GM12892 (cell line): ENCODE measurements at regions not wholly inside any gene's neighbourhood (a gene's known extent, or its start where the extent isn't known, plus 50 kb on each side); places are given as distances from the start of the nearest gene placed in this dataset.

ENCODE experiments used
- DNase-seq: peaks from one replicate; pipeline ENCODE4 v3.0.0; 2011; ENCODE audit not compliant: insufficient read length
- FAIRE-seq: peaks from 2 replicates; lab custom pipeline; 2011; peaks lifted over from hg19 to GRCh38; lab: Jason Lieb, UNC
- POLR2A ChIP-seq: IDR thresholded peaks from 2 replicates; pipeline ENCODE4 v1.6.1; 2011; ENCODE audit warnings: low read depth, low read length, control low read depth
- POLR2AphosphoS5 ChIP-seq: IDR thresholded peaks from 2 replicates; pipeline ENCODE4 v1.6.1; 2011; ENCODE audit warnings: low read depth, low read length, control low read depth
- TAF1 ChIP-seq: IDR thresholded peaks from 2 replicates; pipeline ENCODE4 v1.6.1; 2011; ENCODE audit warnings: low read depth, mild to moderate bottlenecking, control low read depth, low read length, borderline replicate concordance

- FAIRE-seq (no peak), DNase-seq (no peak)
- no peak for TF ChIP-seq POLR2A
- TF ChIP-seq TAF1: no peak
- TF ChIP-seq POLR2AphosphoS5: no peak
Observed at GRCh38 chr2:66030553-66030952, 404.4 kb upstream of the MEIS1 start.

DNA sequence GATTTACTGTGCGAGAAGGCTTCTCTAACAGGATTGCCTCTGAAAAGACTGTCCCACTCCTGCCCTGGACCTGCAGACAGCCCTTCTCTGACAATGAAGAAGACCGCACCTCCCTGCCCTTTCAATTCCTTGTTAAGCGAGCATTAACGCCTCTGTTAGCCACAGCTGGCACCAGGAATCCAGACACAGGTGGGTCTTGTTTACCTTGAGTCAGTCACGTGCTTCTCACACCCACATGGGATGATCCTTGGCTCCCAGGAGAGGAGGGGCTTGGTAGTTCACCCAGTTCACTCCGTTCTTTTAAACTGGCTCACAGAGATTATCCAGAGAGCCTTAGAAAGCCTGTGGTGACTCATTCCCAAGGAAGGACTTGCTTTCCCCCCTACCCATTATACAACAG, 410.5 kb upstream of the MEIS1 start:
- TF ChIP-seq TAF1: no peak
- no peak for TF ChIP-seq POLR2AphosphoS5
- TF ChIP-seq POLR2A: no peak
- FAIRE-seq (no peak), DNase-seq (no peak)

GRCh38 chr2:66021296-66021695, 413.6 kb upstream of the MEIS1 start:
- TF ChIP-seq POLR2AphosphoS5 (no peak), TAF1 (no peak), POLR2A (no peak)
- DNase-seq: no peak
- no peak for FAIRE-seq

- DNase-seq (no peak), FAIRE-seq (no peak)
- TF ChIP-seq POLR2A (no peak), TAF1 (no peak), POLR2AphosphoS5 (no peak)
Observed at GRCh38 chr2:66017763-66018162, 417.2 kb upstream of the MEIS1 start.

GRCh38 chr2:66014450-66014849, 420.5 kb upstream of the MEIS1 start:
- no peak for FAIRE-seq
- DNase-seq: no peak
- no peak for TF ChIP-seq POLR2A
- no peak for TF ChIP-seq TAF1

DNA sequence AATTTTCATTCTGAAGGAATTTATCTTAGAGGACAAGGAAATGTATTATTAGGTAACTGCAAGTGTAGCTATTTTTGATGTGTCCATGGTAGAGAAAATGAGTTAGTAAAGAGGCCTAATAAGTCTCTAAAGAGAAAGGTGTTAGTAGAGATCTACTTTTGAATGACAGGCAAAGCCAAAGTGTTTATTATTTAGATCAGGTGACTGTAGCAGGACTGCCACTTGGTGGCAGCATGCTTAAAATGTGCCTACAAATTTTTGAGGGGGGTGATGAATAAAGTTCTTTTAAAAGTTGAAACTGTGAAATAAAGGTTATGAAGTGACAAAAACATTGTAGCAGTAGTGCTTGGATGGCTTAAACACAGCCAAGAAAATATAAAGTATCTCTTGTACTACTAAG, 421.5 kb upstream of the MEIS1 start:
- FAIRE-seq (no peak), DNase-seq (no peak)
- TF ChIP-seq POLR2A (no peak), TAF1 (no peak), POLR2AphosphoS5 (no peak)

GRCh38 chr2:66003931-66004330, 431.0 kb upstream of the MEIS1 start:
- FAIRE-seq: no peak
- no peak for DNase-seq
- TF ChIP-seq POLR2A: no peak

GRCh38 chr2:66001538-66001937, 433.4 kb upstream of the MEIS1 start:
- FAIRE-seq: no peak
- no peak for TF ChIP-seq POLR2A
- TF ChIP-seq POLR2AphosphoS5: no peak
- no peak for TF ChIP-seq TAF1
- no peak for DNase-seq

GRCh38 chr2:66000901-66001300, 434.0 kb upstream of the MEIS1 start:
- DNase-seq: no peak
- FAIRE-seq: no peak
- TF ChIP-seq POLR2A (no peak), POLR2AphosphoS5 (no peak), TAF1 (no peak)

- TF ChIP-seq POLR2AphosphoS5 (no peak), TAF1 (no peak), POLR2A (no peak)
- DNase-seq (no peak), FAIRE-seq (no peak)
Observed at GRCh38 chr2:65999796-66000195, 435.1 kb upstream of the MEIS1 start.

- FAIRE-seq: no peak
- no peak for DNase-seq
- TF ChIP-seq POLR2A (no peak), TAF1 (no peak), POLR2AphosphoS5 (no peak)
Observed at GRCh38 chr2:65999103-65999502, 435.8 kb upstream of the MEIS1 start.

DNA sequence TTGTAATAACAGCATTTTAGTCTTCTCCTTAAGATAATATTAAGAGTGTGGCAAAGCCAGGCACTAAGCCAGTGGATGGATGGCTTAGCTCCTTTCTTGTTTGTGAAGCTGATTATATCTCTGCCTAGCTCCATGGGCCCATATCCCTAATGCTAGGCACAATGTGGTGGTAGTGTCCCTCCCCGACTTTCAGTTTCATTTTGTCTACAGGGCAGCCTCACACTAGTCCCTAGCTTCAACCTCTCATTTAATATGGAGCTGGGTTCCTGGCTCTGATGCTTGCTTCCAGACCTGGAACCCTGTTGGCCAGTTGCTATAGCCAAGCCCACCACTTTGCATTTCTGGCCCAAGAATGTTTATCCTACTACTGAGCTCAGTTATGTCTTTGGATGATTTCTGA, 437.0 kb upstream of the MEIS1 start:
- no peak for TF ChIP-seq TAF1
- TF ChIP-seq POLR2A: no peak
- no peak for TF ChIP-seq POLR2AphosphoS5
- DNase-seq: no peak
- FAIRE-seq: no peak

GRCh38 chr2:65992198-65992554, 442.7 kb upstream of the MEIS1 start:
- FAIRE-seq (no peak), DNase-seq (no peak)
- TF ChIP-seq TAF1: no peak
- TF ChIP-seq POLR2A: no peak
- no peak for TF ChIP-seq POLR2AphosphoS5
